Osteocyte (in vitro differentiated cells): ENCODE measurements at regions not wholly inside any gene's neighbourhood (a gene's known extent, or its start where the extent isn't known, plus 50 kb on each side); places are given as distances from the start of the nearest gene placed in this dataset. TPM values are rescaled to one million over a fixed set of nuclear protein-coding genes. Genes with fewer than 3 reads are reported as not detected.

Experiments
- DNase-seq: peaks from one replicate; pipeline ENCODE4 v3.0.0; 2021; ENCODE audit warnings: mixed read lengths; ENCODE audit not compliant: unreplicated experiment; ENCODE audit errors: extremely low spot score
- H3K27ac Mint-ChIP-seq: one replicate; pipeline ENCODE4 v1.8.0; 2021; ENCODE audit warnings: mild to moderate bottlenecking, mixed read lengths; ENCODE audit not compliant: unreplicated experiment
- H3K27me3 Mint-ChIP-seq: one replicate; pipeline ENCODE4 v1.8.0; 2021; ENCODE audit warnings: mixed read lengths; ENCODE audit not compliant: unreplicated experiment
- H3K36me3 Mint-ChIP-seq: one replicate; pipeline ENCODE4 v1.8.0; 2021; ENCODE audit warnings: mixed read lengths; ENCODE audit not compliant: unreplicated experiment
- H3K4me1 Mint-ChIP-seq: one replicate; pipeline ENCODE4 v1.8.0; 2021; ENCODE audit warnings: mixed read lengths; ENCODE audit not compliant: unreplicated experiment
- H3K4me3 Mint-ChIP-seq: one replicate; pipeline ENCODE4 v1.8.0; 2021; ENCODE audit warnings: mild to moderate bottlenecking, moderate library complexity, mixed read lengths; ENCODE audit not compliant: unreplicated experiment
- H3K9me3 Mint-ChIP-seq: one replicate; pipeline ENCODE4 v1.8.0; 2021; ENCODE audit warnings: mixed read lengths; ENCODE audit not compliant: unreplicated experiment
- CTCF ChIP-seq: fragments of 200-600 bp; sonication (generic); IDR thresholded peaks from 2 replicates; pipeline ENCODE4 v1.5.0; 2021; ENCODE audit warnings: antibody characterized with exemption, mild to moderate bottlenecking, moderate library complexity
- microRNA-seq: library from miRNA; unstranded; fragments of <30 nt; microRNA quantifications from one replicate; pipeline ENCODE4 v1.1.0, GENCODE V29; 2020; ENCODE audit not compliant: unreplicated experiment

- DNase-seq = no peak
- no peaks in the 10 kb centered on the region for H3K9me3 Mint-ChIP-seq
- no peaks in the 10 kb centered on the region for H3K4me1 Mint-ChIP-seq
- TF ChIP-seq CTCF = no peak
- no peak overlapping the region for H3K4me3 Mint-ChIP-seq
- H3K27ac Mint-ChIP-seq = no peak overlapping the region
- H3K36me3 Mint-ChIP-seq = no peaks in the 10 kb centered on the region
- no peaks in the 10 kb centered on the region for H3K27me3 Mint-ChIP-seq
Observed at GRCh38 chr5:143459433-143459832, 55.9 kb upstream of the NR3C1 start.

- Mint-ChIP-seq H3K9me3 (no peaks in the 10 kb centered on the region), H3K27me3 (no peaks in the 10 kb centered on the region), H3K36me3 (no peaks in the 10 kb centered on the region), H3K4me3 (no peak overlapping the region), H3K27ac (no peak overlapping the region), H3K4me1 (no peaks in the 10 kb centered on the region)
- no peak for TF ChIP-seq CTCF
- no peak for DNase-seq
Observed at GRCh38 chr5:143456952-143457547, 53.6 kb upstream of the NR3C1 start.

- DNase-seq = no peak
- no peak overlapping the region for H3K27ac Mint-ChIP-seq
Observed at GRCh38 chr5:143454936-143455516, 51.5 kb upstream of the NR3C1 start.

GRCh38 chr5:143453720-143454119, 50.2 kb upstream of the NR3C1 start:
- no peak for TF ChIP-seq CTCF
- H3K27ac Mint-ChIP-seq = no peak overlapping the region
- no peaks in the 10 kb centered on the region for H3K4me1 Mint-ChIP-seq
- no peaks in the 10 kb centered on the region for H3K9me3 Mint-ChIP-seq
- no peaks in the 10 kb centered on the region for H3K27me3 Mint-ChIP-seq
- DNase-seq = no peak
- H3K36me3 Mint-ChIP-seq = no peaks in the 10 kb centered on the region
- no peak overlapping the region for H3K4me3 Mint-ChIP-seq

More at GRCh38 chr5:143454936-143455516, 51.5 kb upstream of the NR3C1 start:
- no peaks in the 10 kb centered on the region for H3K36me3 Mint-ChIP-seq
- no peak overlapping the region for H3K4me3 Mint-ChIP-seq
- H3K4me1 Mint-ChIP-seq = no peaks in the 10 kb centered on the region
- TF ChIP-seq CTCF = no peak
- no peaks in the 10 kb centered on the region for H3K27me3 Mint-ChIP-seq
- no peaks in the 10 kb centered on the region for H3K9me3 Mint-ChIP-seq

Small RNA genes in the stretch of these regions (microRNA-seq; reads per million reads assigned to microRNA genes)
- not detected for gene MIR5197
